ENCODE measurements at regions not wholly inside any gene's neighbourhood (a gene's known extent, or its start where the extent isn't known, plus 50 kb on each side); places are given as distances from the start of the nearest gene placed in this dataset.

DNA sequence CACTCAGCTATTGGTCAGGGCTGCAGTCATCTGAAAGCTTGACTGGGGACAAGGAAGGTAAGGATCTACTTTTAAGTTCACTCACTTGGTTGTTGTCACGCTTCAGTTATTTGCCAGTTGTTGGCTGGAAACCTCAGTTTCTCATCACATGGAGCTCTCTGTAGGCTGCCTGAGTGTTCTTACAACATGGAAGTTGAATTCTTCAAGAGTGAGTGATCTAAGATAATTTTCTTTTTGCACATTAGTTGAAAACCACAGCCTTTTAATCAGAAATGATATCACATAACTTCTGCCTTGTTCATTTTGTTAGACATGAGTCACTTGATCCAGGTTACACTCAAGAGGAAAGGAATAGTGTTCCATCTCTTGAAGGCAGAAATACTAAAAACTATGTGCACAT, 552.7 kb downstream of the RAPGEF2 start:
- DNase-seq (ENCODE audit: low read depth), result no peak
- H3K4me3 ChIP-seq (ENCODE audit: low read depth, low read length), result no peak overlapping the region
- TF ChIP-seq, protein P1, sequence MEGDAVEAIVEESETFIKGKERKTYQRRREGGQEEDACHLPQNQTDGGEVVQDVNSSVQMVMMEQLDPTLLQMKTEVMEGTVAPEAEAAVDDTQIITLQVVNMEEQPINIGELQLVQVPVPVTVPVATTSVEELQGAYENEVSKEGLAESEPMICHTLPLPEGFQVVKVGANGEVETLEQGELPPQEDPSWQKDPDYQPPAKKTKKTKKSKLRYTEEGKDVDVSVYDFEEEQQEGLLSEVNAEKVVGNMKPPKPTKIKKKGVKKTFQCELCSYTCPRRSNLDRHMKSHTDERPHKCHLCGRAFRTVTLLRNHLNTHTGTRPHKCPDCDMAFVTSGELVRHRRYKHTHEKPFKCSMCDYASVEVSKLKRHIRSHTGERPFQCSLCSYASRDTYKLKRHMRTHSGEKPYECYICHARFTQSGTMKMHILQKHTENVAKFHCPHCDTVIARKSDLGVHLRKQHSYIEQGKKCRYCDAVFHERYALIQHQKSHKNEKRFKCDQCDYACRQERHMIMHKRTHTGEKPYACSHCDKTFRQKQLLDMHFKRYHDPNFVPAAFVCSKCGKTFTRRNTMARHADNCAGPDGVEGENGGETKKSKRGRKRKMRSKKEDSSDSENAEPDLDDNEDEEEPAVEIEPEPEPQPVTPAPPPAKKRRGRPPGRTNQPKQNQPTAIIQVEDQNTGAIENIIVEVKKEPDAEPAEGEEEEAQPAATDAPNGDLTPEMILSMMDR (IDR thresholded peaks at IDR 0.05; ENCODE audit: control insufficient read depth, extremely low read depth, insufficient read depth), result no peak

DNA sequence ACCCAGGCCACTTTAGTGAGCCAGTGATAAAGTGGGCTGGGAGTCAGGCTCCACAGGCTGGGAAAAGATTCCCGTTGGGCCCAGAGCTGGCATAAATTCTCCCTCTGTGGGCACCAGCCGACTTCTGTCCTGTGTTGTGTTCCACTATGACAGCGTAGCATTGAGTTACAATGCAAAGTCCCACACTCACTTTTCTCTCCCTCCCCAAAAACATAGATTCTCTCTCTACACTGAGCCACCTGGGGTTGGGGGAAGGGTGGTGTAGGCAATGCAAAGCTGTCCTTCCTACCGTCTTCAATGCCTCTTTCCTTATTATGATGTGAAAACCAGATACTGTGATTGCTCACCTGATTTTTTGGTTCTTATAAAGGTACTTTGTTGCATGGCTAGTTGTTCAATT, 566.2 kb downstream of the RAPGEF2 start:
- no peak overlapping the region for H3K4me3 ChIP-seq (ENCODE audit: low read depth, low read length)
- TF ChIP-seq, protein P1 (IDR thresholded peaks at IDR 0.05; ENCODE audit: control insufficient read depth, extremely low read depth, insufficient read depth), result no peak
- no peak for DNase-seq (ENCODE audit: low read depth)

DNA sequence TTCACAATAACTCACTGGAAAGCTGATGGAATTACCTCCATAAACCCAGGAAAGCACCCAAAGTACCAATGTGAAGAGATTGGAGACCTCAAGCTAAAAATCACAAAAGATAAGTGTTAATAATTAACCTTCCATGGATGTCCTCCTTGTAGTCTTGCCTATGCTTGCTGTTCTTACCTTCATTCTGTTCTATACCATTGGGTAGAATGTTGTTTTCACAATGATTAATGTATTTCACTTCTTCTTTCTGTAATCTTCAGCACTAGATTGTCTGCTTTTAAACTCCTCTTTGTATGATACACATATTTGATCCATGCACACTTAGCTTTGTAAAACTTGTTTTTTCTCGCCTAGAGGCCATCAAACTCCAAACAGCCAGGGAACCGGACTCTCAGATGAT, 570.3 kb downstream of the RAPGEF2 start:
- H3K4me3 ChIP-seq (ENCODE audit: low read depth, low read length), result no peak overlapping the region
- no peak for DNase-seq (ENCODE audit: low read depth)
- TF ChIP-seq, protein P1 (IDR thresholded peaks at IDR 0.05; ENCODE audit: control insufficient read depth, extremely low read depth, insufficient read depth), result no peak

DNA sequence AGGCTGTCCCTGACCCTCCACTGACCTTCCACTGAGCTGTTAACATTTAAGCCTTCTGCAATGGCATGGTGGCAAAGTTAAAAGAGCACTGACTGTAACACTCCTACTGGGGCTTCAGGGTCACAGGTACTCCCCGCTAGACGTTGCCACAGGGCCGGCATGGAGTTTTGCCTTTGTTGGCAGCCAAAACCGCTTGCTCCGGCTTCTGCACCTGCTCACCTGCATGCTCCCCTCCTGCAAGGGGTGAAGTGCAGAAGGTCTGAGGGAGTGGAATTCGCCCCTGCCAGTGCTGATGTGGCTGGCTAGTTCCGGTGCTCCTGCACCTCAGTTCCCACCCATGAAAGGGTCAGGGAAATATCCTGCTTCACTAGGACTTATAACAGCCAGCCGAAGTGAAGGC, 571.4 kb downstream of the RAPGEF2 start:
- H3K4me3 ChIP-seq (ENCODE audit: low read depth, low read length), result no peak overlapping the region
- TF ChIP-seq, protein P1 (IDR thresholded peaks at IDR 0.05; ENCODE audit: control insufficient read depth, extremely low read depth, insufficient read depth), result no peak
- no peak for DNase-seq (ENCODE audit: low read depth)

DNA sequence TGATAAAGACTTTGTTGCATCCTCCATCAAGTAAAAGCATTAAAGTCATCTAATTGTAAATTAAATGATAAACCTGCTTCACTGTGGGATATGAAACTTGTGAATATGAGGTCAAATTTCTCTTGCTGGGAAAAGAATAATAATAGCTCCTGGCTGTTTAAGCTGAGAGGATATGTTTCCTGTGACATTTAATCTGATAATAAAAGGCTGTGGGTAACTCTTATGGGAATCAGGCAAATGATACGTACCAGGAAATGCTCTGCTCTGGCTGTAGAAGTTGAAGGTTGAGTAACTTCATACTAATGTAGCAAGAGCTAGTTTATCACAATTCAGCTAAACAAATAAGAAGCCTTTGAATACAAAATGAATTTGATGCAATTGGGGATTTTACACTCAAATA, 574.6 kb downstream of the RAPGEF2 start:
- no peak for DNase-seq (ENCODE audit: low read depth)
- TF ChIP-seq, protein P1 (IDR thresholded peaks at IDR 0.05; ENCODE audit: control insufficient read depth, extremely low read depth, insufficient read depth), result no peak
- no peak overlapping the region for H3K4me3 ChIP-seq (ENCODE audit: low read depth, low read length)

DNA sequence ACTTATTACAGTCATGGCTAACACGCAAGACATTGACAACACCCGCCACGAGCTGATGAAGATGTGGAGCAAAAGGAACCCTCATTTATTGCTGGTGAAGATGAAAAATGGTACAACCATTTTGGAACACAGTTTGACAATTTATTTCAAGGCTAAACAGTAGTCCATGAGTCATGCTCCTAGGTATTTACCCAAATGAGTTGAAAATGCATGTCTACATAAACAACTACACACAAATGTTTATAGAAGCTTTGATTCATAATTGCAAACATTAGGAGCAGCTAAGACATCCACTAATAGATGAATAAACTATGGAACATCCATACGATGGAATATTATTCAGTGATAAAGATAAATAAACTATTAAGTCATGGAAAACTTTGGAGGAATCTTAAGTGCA, 580.1 kb downstream of the RAPGEF2 start:
- no peak overlapping the region for H3K4me3 ChIP-seq (ENCODE audit: low read depth, low read length)
- no peak for DNase-seq (ENCODE audit: low read depth)
- TF ChIP-seq, protein P1 (IDR thresholded peaks at IDR 0.05; ENCODE audit: control insufficient read depth, extremely low read depth, insufficient read depth), result no peak

DNA sequence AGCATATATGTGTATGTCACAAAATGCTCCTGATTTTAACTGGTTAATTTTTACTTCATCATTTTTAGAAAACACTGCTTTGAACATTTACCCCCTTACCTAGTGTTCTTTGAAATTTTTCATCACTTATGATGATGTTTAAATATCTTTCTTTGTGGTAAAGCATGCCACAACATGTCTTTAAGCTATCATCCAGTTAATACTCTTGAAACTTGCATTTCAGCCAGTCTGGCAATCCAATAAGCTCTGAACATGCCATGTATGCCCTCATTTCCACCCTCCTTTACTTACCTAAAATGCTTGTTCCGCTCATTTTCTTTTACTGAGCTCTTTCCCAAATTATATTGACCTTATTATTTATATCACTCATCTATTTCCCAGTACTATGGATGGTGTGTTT, 581.2 kb downstream of the RAPGEF2 start:
- no peak for DNase-seq (ENCODE audit: low read depth)
- TF ChIP-seq, protein P1 (IDR thresholded peaks at IDR 0.05; ENCODE audit: control insufficient read depth, extremely low read depth, insufficient read depth), result no peak
- H3K4me3 ChIP-seq (ENCODE audit: low read depth, low read length), result no peak overlapping the region
